Umbilical cord (tissue), 1 donor: ENCODE measurements at regions not wholly inside any gene's neighbourhood (a gene's known extent, or its start where the extent isn't known, plus 50 kb on each side); places are given as distances from the start of the nearest gene placed in this dataset.

ENCODE experiments used
- DNase-seq: peaks from one replicate; pipeline ENCODE4 v3.0.0-alpha.2; 2015; ENCODE audit warnings: low spot score

DNA sequence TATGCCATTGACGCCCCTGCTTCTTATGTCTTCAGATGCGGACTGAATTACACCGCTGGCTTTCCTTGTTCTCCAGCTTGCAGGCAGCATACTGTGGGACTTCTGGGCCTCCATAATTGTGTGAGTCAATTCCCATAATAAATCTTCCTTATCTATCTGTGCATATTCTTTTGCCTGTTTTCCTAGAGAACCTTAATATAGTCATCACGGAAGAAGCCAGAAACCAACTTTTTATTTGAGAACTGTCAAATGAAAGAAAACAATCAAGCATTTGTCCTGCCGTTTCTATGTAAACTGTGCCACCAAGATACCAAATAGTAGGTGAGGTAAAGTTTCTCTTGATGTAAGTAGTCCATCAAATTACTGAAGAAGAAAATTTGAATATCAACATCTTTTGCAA is 51.8 kb upstream of the B3GALNT1 start:
- DNase-seq = no peak

DNA sequence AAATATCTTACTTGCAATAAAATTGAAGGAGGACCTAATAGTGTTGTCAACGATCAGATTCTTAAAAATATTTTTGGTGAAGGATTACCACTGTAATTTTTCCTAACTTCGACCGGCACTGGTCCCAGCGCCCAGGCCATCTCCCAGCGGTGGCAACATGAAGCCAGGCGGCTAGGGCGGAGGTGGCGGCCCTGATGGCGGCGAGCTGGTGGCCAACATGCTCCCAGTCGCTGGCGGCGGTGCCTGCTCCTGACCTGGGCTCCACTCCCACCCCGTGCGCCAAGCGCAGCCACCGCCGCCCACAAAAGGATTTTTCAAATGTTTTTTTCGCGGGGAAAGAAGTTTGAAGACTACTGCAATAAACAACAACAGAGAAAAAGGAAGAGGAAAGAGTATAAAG is 56.5 kb upstream of the B3GALNT1 start:
- no peak for DNase-seq

DNA sequence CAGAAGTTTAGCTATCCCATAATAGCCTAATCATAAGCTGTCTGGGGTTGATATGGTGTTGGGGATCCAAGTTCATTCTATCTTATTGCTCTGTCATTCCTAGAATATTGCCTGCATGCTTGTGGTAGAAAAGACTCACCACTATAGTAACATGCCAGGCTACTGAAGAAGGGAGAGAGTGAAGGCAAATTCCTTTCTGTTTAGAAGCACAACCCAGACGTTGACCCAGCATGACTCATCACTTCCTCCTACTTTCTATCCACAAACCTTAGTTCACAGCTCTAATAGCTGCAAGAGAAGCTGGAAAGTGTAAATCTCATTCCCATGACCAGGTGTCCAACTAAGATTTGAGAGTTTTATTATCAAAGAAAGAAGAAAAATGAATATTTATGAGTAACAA is 57.8 kb upstream of the NMD3 start:
- no peak for DNase-seq

DNA sequence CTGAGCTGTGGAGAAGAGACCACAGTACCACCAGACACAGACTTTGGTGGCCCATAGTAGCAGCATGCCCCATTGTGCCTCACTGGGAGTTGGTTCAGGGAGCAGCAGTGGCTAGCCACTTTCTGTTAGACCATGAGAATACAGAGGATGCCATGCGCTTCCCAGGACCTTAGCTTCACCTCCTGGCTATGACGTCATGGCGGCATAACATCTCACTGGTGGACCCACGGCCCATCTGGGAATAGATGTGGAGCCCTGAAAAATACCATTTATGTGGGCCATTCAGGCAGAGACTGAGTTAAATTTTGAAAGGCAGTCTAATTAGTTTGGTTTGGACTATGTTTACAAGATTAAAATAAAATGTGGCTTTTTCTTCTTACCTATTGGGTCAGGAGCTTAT is 55.1 kb upstream of the NMD3 start:
- no peak for DNase-seq

DNA sequence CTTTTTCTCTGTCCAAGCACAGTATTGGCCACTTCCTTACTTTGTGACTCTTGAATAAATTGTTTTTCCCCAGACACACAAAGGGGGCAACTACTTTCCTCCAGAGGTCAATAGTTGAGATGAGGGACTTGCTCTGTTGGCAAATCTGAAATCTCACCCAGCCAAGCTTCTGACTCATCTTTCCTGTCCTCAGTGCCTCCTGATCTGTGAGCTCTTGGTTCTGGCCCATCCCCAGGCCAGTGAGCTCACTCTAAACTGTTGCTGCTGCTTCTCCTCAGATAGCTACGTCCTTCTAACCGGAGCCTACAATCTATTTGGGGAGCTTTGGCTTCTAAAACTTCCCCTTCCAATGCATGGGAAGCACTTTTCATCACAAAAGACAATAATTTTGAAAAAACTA is 50.0 kb upstream of the NMD3 start:
- peak; percentile 63 for DNase-seq
